A673 (cell line): ENCODE measurements at regions not wholly inside any gene's neighbourhood (a gene's known extent, or its start where the extent isn't known, plus 50 kb on each side); places are given as distances from the start of the nearest gene placed in this dataset.

ENCODE experiments used
- BruUV-seq: library from RNA; stranded (reverse); fragments of 400-500 nt; replicated peaks from 2 replicates; lab custom pipeline; 2021; lab: Mats Ljungman, UMichigan
- CTCF ChIA-PET: fragments of 300-600 bp; sonication (Branson Sonifier 250); formaldehyde crosslinking; loops from one replicate; lab custom pipeline; 2022; ENCODE audit warnings: antibody characterized with exemption; lab: Charles Lee
- POLR2A ChIA-PET: fragments of 300-600 bp; sonication (Branson Sonifier 250); formaldehyde crosslinking; loops from one replicate; lab custom pipeline; 2022; ENCODE audit warnings: antibody characterized with exemption; ENCODE audit not compliant: low non-redundant PET; lab: Charles Lee
- DNase-seq: peaks from one replicate; pipeline ENCODE4 v3.0.0-alpha.2; 2015; ENCODE audit warnings: low spot score
- H3K27ac ChIP-seq: fragments of 200-600 bp; sonication (generic); 2 replicates; pipeline ENCODE4 v1.5.1; 2016; ENCODE audit warnings: mixed run types, low read depth, mild to moderate bottlenecking, mixed read lengths, antibody characterized with exemption, low read length; ENCODE audit not compliant: poor library complexity, severe bottlenecking
- H3K27me3 ChIP-seq: fragments of 200-600 bp; sonication (generic); replicated peaks from 2 replicates; pipeline ENCODE4 v1.6.1; 2017; ENCODE audit warnings: mixed run types, low read depth, mild to moderate bottlenecking, mixed read lengths, antibody characterized with exemption, low read length; ENCODE audit not compliant: insufficient read depth, poor library complexity
- H3K36me3 ChIP-seq: fragments of 200-600 bp; sonication (generic); 2 replicates; pipeline ENCODE4 v1.6.1; 2016; ENCODE audit warnings: mixed run types, mild to moderate bottlenecking, mixed read lengths, antibody characterized with exemption, low read length; ENCODE audit not compliant: insufficient read depth, poor library complexity, severe bottlenecking
- H3K4me1 ChIP-seq: fragments of 200-600 bp; sonication (generic); 2 replicates; pipeline ENCODE4 v1.6.1; 2017; ENCODE audit warnings: mixed run types, mild to moderate bottlenecking, mixed read lengths, antibody characterized with exemption, low read length; ENCODE audit not compliant: insufficient read depth, poor library complexity, severe bottlenecking
- H3K4me3 ChIP-seq: fragments of 200-600 bp; sonication (generic); 2 replicates; pipeline ENCODE4 v1.5.1; 2016; ENCODE audit warnings: low read depth, mixed run types, mild to moderate bottlenecking, mixed read lengths, low read length; ENCODE audit not compliant: poor library complexity, severe bottlenecking
- H3K9me3 ChIP-seq: fragments of 200-600 bp; sonication (generic); 2 replicates; pipeline ENCODE4 v1.6.1; 2016; ENCODE audit warnings: mixed run types, low read depth, mild to moderate bottlenecking, mixed read lengths, antibody characterized with exemption, low read length; ENCODE audit not compliant: poor library complexity, severe bottlenecking
- EZH2 ChIP-seq: fragments of 200-600 bp; sonication (generic); IDR thresholded peaks from 2 replicates; pipeline ENCODE4 v1.6.1; 2017; ENCODE audit warnings: borderline replicate concordance, low read depth, mild to moderate bottlenecking, mixed read lengths, antibody characterized with exemption, low read length; ENCODE audit not compliant: poor library complexity, severe bottlenecking
- intact Hi-C: fragments of 100-400 bp; cut with micrococcal nuclease; formaldehyde crosslinking; loops from one replicate; pipeline ENCODE4 v1.10.0; 2022; ENCODE audit not compliant: unreplicated experiment
- TF ChIP-seq, protein P1 (sequence below): fragments of 300-800, 200-600 bp; sonication (generic); conservative IDR thresholded peaks from 2 replicates; pipeline ENCODE4 v1.5.1; 2017; ENCODE audit warnings: low read depth, mild to moderate bottlenecking, antibody characterized with exemption, low read length, moderate library complexity, mixed read lengths

DNA sequence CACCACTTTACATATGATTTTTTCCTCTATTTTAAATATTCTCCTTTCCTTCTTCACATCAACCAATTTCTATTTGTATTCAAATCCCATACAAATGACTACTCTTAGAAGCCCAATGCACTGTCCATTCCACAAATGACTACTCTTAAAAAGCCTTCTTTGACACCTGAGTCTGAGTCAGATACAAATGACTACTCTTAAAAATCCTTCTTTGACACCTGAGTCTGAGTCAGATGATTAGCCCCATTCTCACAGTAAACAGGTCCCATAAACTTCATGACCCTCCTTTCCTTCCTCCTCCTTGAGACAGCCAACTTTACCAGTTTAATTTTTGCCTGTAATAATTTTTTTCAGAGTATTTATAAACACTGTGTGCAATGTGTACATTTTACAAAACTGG, 231.3 kb upstream of the USP25 start:
- H3K36me3 ChIP-seq = no peaks in the 10 kb centered on the region
- intact Hi-C loops = no loop called here
- DNase-seq = no peak
- H3K4me1 ChIP-seq = no peaks in the 10 kb centered on the region
- no peaks in the 10 kb centered on the region for H3K27me3 ChIP-seq
- CTCF ChIA-PET = no interaction called here
- POLR2A ChIA-PET = no interaction called here
- no peak overlapping the region for H3K27ac ChIP-seq
- no peak overlapping the region for H3K4me3 ChIP-seq
- TF ChIP-seq, protein P1, sequence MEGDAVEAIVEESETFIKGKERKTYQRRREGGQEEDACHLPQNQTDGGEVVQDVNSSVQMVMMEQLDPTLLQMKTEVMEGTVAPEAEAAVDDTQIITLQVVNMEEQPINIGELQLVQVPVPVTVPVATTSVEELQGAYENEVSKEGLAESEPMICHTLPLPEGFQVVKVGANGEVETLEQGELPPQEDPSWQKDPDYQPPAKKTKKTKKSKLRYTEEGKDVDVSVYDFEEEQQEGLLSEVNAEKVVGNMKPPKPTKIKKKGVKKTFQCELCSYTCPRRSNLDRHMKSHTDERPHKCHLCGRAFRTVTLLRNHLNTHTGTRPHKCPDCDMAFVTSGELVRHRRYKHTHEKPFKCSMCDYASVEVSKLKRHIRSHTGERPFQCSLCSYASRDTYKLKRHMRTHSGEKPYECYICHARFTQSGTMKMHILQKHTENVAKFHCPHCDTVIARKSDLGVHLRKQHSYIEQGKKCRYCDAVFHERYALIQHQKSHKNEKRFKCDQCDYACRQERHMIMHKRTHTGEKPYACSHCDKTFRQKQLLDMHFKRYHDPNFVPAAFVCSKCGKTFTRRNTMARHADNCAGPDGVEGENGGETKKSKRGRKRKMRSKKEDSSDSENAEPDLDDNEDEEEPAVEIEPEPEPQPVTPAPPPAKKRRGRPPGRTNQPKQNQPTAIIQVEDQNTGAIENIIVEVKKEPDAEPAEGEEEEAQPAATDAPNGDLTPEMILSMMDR = no peak
- BruUV-seq = no TSS peak
- no peaks in the 10 kb centered on the region for H3K9me3 ChIP-seq

DNA sequence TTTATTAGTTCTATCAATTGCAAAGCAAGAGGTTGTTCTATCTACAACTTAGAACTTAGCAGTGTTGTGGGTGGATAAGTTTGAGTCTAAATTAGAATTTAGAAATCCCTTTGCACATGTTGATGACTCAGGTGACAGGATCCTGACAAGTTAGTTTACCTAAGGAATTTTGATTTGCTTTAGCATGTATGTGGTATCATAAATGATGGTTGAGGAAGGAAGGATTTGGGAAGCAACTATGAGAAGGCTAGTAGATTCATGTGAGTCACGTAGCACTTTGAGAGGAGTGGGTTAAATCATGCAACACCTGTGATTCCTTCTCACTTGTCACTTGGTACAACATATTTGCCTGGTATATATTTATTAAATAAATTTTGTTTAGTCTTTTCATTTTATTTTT, 223.7 kb upstream of the USP25 start:
- Histone ChIP-seq H3K27ac (no peak overlapping the region), H3K27me3 (no peaks in the 10 kb centered on the region), H3K36me3 (no peaks in the 10 kb centered on the region), H3K4me1 (no peaks in the 10 kb centered on the region), H3K4me3 (no peak overlapping the region), H3K9me3 (no peaks in the 10 kb centered on the region)
- intact Hi-C loops = no loop called here
- TF ChIP-seq, protein P1 = no peak
- TF ChIP-seq EZH2 = no peak
- CTCF ChIA-PET = no interaction called here
- no TSS peak for BruUV-seq
- DNase-seq = no peak
- POLR2A ChIA-PET = no interaction called here

DNA sequence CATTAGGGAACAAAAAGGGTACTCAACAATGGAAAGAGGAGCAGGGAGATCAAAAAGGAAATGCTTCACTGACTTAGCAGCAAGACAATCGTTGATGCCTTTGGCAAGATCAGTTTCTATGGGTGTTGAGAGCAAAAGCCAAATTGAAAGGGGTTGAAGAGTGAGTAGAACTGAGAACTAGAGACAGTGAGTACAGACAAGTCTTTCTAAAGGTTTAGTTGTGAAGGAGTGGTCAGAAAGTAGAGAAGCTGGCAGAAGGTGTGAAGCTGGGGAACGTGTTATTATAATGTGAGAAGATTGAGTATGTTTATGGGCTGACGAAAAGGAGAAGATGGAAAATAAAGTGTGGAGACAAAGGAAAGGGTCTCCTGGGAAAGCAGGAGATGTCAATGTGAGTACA, 221.2 kb upstream of the USP25 start:
- Histone ChIP-seq H3K27me3 (no peaks in the 10 kb centered on the region), H3K4me1 (no peaks in the 10 kb centered on the region), H3K27ac (no peak overlapping the region), H3K9me3 (no peaks in the 10 kb centered on the region), H3K36me3 (no peaks in the 10 kb centered on the region), H3K4me3 (no peak overlapping the region)
- intact Hi-C loops = no loop called here
- no peak for DNase-seq
- no TSS peak for BruUV-seq
- POLR2A ChIA-PET = no interaction called here
- TF ChIP-seq EZH2 = no peak
- TF ChIP-seq, protein P1 = no peak
- CTCF ChIA-PET = no interaction called here
